Astrocyte (in vitro differentiated cells and primary cell): ENCODE measurements at regions not wholly inside any gene's neighbourhood (a gene's known extent, or its start where the extent isn't known, plus 50 kb on each side); places are given as distances from the start of the nearest gene placed in this dataset.

ENCODE experiments used
- DNase-seq: peaks from one replicate; pipeline ENCODE4 v3.0.0-alpha.2; 2010; ENCODE audit warnings: low read depth
- FAIRE-seq: peaks from 2 replicates; lab custom pipeline; 2011; peaks lifted over from hg19 to GRCh38; lab: Jason Lieb, UNC
- H2AFZ ChIP-seq: 2 replicates; pipeline ENCODE4 v1.6.0; 2012; ENCODE audit warnings: low read depth, low read length, inconsistent platforms
- H3K27ac ChIP-seq: 2 replicates; pipeline ENCODE4 v1.5.1; 2011; ENCODE audit warnings: low read depth, low read length, inconsistent platforms
- H3K27me3 ChIP-seq: 2 replicates; pipeline ENCODE4 v1.6.0; 2011; ENCODE audit warnings: low read length, inconsistent platforms; ENCODE audit not compliant: insufficient read depth
- H3K36me3 ChIP-seq: 2 replicates; pipeline ENCODE4 v1.5.1; 2011; ENCODE audit warnings: low read length, inconsistent platforms; ENCODE audit not compliant: insufficient read depth
- H3K4me1 ChIP-seq: 2 replicates; pipeline ENCODE4 v1.5.1; 2011; ENCODE audit warnings: low read length, inconsistent platforms; ENCODE audit not compliant: insufficient read depth
- H3K4me2 ChIP-seq: 2 replicates; pipeline ENCODE4 v1.6.0; 2012; ENCODE audit warnings: low read length, inconsistent platforms
- H3K4me3 ChIP-seq: 2 replicates; pipeline ENCODE4 v1.5.1; 2011; ENCODE audit warnings: low read depth, mild to moderate bottlenecking, low read length, inconsistent platforms; ENCODE audit not compliant: insufficient read depth
- H3K79me2 ChIP-seq: 2 replicates; pipeline ENCODE4 v1.6.0; 2012; ENCODE audit warnings: mild to moderate bottlenecking, low read length, inconsistent platforms; ENCODE audit not compliant: insufficient read depth
- H3K9ac ChIP-seq: 2 replicates; pipeline ENCODE4 v1.6.0; 2012; ENCODE audit warnings: mild to moderate bottlenecking, low read length, inconsistent platforms
- H3K9me3 ChIP-seq: 2 replicates; pipeline ENCODE4 v1.5.1; 2012; ENCODE audit warnings: low read depth, mild to moderate bottlenecking, low read length, inconsistent platforms; ENCODE audit not compliant: insufficient read depth
- H4K20me1 ChIP-seq: 2 replicates; pipeline ENCODE4 v1.6.0; 2012; ENCODE audit warnings: low read length, inconsistent platforms; ENCODE audit not compliant: insufficient read depth
- H3K27ac Mint-ChIP-seq: one replicate; pipeline ENCODE4 v1.8.0; 2021; ENCODE audit warnings: mild to moderate bottlenecking, mixed read lengths; ENCODE audit not compliant: unreplicated experiment
- H3K27me3 Mint-ChIP-seq: one replicate; pipeline ENCODE4 v1.8.0; 2021; ENCODE audit warnings: low read depth, mixed read lengths; ENCODE audit not compliant: unreplicated experiment
- H3K36me3 Mint-ChIP-seq: one replicate; pipeline ENCODE4 v1.8.0; 2021; ENCODE audit warnings: low read depth, mixed read lengths; ENCODE audit not compliant: unreplicated experiment
- H3K4me1 Mint-ChIP-seq: one replicate; pipeline ENCODE4 v1.8.0; 2021; ENCODE audit warnings: low read depth, mixed read lengths; ENCODE audit not compliant: unreplicated experiment
- H3K4me3 Mint-ChIP-seq: one replicate; pipeline ENCODE4 v1.8.0; 2021; ENCODE audit warnings: mild to moderate bottlenecking, moderate library complexity, mixed read lengths; ENCODE audit not compliant: unreplicated experiment
- H3K9me3 Mint-ChIP-seq: one replicate; pipeline ENCODE4 v1.8.0; 2021; ENCODE audit warnings: mild to moderate bottlenecking, mixed read lengths; ENCODE audit not compliant: unreplicated experiment
- EZH2 ChIP-seq: IDR thresholded peaks from 2 replicates; pipeline ENCODE4 v1.6.1; 2012; ENCODE audit warnings: mild to moderate bottlenecking, low read length, inconsistent platforms; ENCODE audit not compliant: insufficient read depth
- TF ChIP-seq, protein P1 (sequence below): IDR thresholded peaks from 2 replicates; pipeline ENCODE4 v1.5.1; 2011; ENCODE audit warnings: low read depth, mild to moderate bottlenecking, inconsistent platforms, low read length, moderate library complexity; ENCODE audit not compliant: insufficient read depth

DNA sequence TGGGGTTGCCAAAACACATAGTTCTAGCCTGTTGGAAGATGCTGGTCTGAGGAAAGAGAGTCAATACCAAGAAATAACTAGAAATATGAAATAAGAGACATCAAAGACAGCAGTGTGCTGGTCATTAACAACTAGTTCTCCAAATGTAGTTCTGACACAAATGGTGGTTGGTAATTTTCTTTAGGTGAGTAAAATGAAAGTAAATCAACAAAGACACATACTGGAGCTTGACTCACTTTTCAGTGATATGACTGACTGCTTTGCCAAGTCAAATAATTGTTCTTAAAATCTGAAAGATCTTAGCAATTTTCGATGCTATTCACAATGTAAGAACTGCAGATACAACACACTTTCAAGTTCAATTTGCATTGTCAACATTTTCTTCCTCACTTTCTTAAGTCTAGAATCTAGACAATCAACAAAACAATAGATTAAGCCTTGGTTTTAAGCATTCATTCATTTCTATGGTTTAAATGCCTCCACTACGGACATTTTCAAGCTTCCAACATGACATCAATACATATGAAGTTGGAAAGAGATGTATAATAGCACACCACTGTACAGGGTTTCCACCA lies 166.8 kb upstream of the MAP3K1 start:
- Histone ChIP-seq H3K27me3 (peaks cover 5% of the 10 kb centered on the region), H3K4me3 (no peak overlapping the region), H3K36me3 (no peaks in the 10 kb centered on the region), H4K20me1 (no peaks in the 10 kb centered on the region), H3K9me3 (no peaks in the 10 kb centered on the region), H2AFZ (no peak overlapping the region), H3K27ac (no peak overlapping the region), H3K79me2 (no peaks in the 10 kb centered on the region), H3K4me1 (no peaks in the 10 kb centered on the region), H3K9ac (no peak overlapping the region), H3K4me2 (no peak overlapping the region)
- H3K4me1 Mint-ChIP-seq: peaks cover 2% of the 10 kb centered on the region
- no peak overlapping the region for H3K4me3 Mint-ChIP-seq
- FAIRE-seq: no peak
- no peak for DNase-seq
- H3K27me3 Mint-ChIP-seq: peaks cover 31% of the 10 kb centered on the region
- no peaks in the 10 kb centered on the region for H3K36me3 Mint-ChIP-seq
- TF ChIP-seq EZH2: no peak
- TF ChIP-seq, protein P1, sequence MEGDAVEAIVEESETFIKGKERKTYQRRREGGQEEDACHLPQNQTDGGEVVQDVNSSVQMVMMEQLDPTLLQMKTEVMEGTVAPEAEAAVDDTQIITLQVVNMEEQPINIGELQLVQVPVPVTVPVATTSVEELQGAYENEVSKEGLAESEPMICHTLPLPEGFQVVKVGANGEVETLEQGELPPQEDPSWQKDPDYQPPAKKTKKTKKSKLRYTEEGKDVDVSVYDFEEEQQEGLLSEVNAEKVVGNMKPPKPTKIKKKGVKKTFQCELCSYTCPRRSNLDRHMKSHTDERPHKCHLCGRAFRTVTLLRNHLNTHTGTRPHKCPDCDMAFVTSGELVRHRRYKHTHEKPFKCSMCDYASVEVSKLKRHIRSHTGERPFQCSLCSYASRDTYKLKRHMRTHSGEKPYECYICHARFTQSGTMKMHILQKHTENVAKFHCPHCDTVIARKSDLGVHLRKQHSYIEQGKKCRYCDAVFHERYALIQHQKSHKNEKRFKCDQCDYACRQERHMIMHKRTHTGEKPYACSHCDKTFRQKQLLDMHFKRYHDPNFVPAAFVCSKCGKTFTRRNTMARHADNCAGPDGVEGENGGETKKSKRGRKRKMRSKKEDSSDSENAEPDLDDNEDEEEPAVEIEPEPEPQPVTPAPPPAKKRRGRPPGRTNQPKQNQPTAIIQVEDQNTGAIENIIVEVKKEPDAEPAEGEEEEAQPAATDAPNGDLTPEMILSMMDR: no peak
- H3K27ac Mint-ChIP-seq: no peak overlapping the region
- H3K9me3 Mint-ChIP-seq: peaks cover 2% of the 10 kb centered on the region

DNA sequence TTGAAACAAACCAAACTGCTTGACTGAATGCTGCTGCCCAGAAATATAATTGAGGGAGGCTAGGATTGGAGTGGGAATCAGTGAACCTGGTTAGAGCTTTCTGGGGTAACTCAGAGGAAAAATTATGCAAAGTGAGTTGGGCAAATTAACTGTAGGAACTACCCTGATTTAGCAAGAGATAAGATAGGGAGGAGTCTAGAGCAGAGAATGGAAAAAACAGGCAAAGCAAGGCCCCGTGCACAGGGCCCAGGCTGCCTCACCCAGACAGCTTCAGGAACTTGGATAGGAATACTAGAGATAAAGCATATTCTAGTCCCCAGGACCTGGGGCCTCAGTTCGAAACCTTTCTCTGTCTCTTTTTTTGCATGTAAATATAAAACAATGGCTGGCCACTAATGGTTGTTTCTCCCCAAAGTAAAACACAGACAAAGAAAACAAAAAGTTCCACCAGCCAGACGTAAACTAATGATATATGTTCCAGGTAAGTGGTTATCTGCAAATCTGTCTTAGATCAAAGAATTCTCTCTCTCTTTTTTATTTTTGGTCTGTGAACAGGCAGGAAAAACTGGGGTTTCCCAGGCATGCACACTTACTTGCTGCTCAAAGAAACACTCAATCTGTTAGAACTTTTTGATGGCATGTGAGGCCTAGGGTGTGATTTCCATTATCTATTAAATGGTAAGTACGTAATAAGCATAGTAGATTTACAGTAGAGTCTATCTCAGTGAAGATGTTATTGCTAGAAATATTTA lies 168.1 kb upstream of the MAP3K1 start:
- no peaks in the 10 kb centered on the region for H3K9me3 ChIP-seq
- H3K79me2 ChIP-seq: no peaks in the 10 kb centered on the region
- DNase-seq (no peak), FAIRE-seq (no peak)
- H3K36me3 Mint-ChIP-seq: no peaks in the 10 kb centered on the region
- TF ChIP-seq, protein P1: no peak
- no peak for TF ChIP-seq EZH2
- H3K36me3 ChIP-seq: no peaks in the 10 kb centered on the region
- no peak overlapping the region for H3K27ac ChIP-seq
- peaks cover 2% of the 10 kb centered on the region for H3K9me3 Mint-ChIP-seq
- H3K27me3 Mint-ChIP-seq: peaks cover 25% of the 10 kb centered on the region
- no peak overlapping the region for H3K27ac Mint-ChIP-seq
- no peak overlapping the region for H3K4me3 Mint-ChIP-seq
- H4K20me1 ChIP-seq: no peaks in the 10 kb centered on the region
- H3K9ac ChIP-seq: no peak overlapping the region
- H2AFZ ChIP-seq: no peak overlapping the region
- peaks cover 5% of the 10 kb centered on the region for H3K27me3 ChIP-seq
- no peak overlapping the region for H3K4me2 ChIP-seq
- H3K4me3 ChIP-seq: no peak overlapping the region
- H3K4me1 ChIP-seq: no peaks in the 10 kb centered on the region
- peaks cover 2% of the 10 kb centered on the region for H3K4me1 Mint-ChIP-seq
